Activated gamma-delta T cell (primary cell): ENCODE measurements at regions not wholly inside any gene's neighbourhood (a gene's known extent, or its start where the extent isn't known, plus 50 kb on each side); places are given as distances from the start of the nearest gene placed in this dataset.
"Not testable (repeated sequence)": the region's sequence is repeated elsewhere in the genome, so short reads cannot be mapped to it uniquely, and the experiment has no call there.

ENCODE experiments used
- DNase-seq: peaks from one replicate; lab custom pipeline; 2025; lab: John Stamatoyannopoulos, UW

DNA sequence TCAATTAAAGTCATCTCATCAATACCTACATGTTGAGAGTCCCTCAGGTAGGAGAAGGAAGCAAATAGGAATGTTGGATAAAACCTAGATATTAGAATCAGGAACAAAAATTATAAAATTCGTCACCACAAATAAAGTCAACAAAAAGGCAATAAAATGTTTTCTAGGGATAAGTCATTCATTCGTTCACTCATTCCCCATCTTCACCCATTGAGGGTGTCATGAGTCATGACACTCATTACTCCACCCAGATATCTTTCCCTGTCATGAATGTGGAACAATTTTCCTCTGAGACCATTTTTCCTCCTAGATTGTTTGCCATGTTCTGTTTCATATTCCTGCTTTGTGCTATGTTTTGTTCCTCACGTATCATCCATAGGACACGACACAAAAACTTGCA is 50.9 kb upstream of the OLIG3 start:
- no peak for DNase-seq

- no peak for DNase-seq
Observed at GRCh38 chr6:137547186-137547585, 53.0 kb upstream of the OLIG3 start.

GRCh38 chr6:137547601-137548000 is 53.4 kb upstream of the OLIG3 start:
- no peak for DNase-seq

- DNase-seq = no peak
Observed at GRCh38 chr6:137549106-137549505, 54.9 kb upstream of the OLIG3 start.

DNA sequence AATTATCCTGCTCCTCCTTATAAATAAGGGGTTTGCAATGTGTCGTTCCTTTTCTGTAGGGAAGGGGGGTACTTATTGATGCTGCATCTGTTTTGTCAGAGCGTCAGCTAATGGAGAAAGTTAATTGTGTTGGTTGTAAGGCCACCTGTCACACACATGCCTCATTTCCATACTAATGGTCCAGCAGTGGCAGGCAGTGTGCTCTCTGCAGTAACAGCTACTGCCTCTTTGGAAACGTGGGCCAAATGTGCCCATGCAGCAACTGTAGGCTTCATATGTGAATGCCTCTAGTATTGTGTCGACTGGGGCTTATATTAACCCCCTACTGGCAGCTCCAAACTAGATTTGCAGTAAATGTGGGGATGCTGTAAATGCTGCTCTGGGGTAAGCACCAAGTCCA is 56.3 kb upstream of the OLIG3 start:
- DNase-seq = no peak

DNA sequence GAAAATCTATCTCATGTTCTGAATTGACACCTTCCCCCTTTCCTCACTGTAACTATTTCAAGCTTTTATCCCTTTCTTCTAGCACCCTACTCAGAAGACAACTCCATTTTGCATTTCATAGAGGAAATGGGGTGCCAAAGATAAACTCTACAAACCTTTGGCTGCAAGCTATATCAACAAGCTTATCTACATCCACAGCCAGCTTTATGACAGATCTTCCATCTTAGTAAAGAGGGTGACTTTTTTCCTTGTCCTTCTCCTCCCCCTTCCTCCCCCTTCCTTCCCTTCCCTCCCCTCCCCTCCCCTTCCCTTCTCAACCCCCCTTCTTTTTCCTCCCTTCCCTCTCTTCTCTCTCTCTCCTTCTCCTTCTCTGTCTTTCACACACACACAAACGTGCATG is 58.0 kb upstream of the OLIG3 start:
- no peak for DNase-seq

- DNase-seq = no peak
Observed at GRCh38 chr6:137552809-137553208, 58.6 kb upstream of the OLIG3 start.

- not testable (repeated sequence) for DNase-seq
Observed at GRCh38 chr6:137559521-137560183, 65.5 kb upstream of the OLIG3 start.

GRCh38 chr6:137560184-137560563 is 66.0 kb upstream of the OLIG3 start:
- no peak for DNase-seq

GRCh38 chr6:137568067-137568466 is 73.9 kb upstream of the OLIG3 start:
- no peak for DNase-seq

GRCh38 chr6:137570393-137570792 is 76.2 kb upstream of the OLIG3 start:
- DNase-seq = no peak

DNA sequence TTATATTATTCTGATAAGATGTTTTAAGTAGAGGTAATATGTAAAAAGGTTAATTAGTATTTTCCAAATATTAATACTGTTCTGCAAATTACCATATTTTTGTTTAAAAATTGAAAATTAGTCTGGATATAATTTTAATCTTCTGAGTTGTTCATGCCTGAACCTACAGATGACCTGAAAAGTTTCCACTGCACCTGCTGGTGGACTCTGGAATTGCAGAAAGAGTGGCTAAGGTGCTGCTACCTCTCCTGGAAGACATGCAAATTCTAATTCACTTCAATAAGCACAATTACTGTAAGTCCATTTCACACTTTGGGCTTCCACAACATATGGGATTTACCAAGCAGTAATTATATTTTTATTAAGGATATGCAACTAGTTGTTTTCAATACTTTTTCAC is 77.7 kb upstream of the OLIG3 start:
- DNase-seq = no peak

GRCh38 chr6:137573739-137574138 is 79.5 kb upstream of the OLIG3 start:
- no peak for DNase-seq

- DNase-seq = no peak
Observed at GRCh38 chr6:137579612-137580011, 85.4 kb upstream of the OLIG3 start.

DNA sequence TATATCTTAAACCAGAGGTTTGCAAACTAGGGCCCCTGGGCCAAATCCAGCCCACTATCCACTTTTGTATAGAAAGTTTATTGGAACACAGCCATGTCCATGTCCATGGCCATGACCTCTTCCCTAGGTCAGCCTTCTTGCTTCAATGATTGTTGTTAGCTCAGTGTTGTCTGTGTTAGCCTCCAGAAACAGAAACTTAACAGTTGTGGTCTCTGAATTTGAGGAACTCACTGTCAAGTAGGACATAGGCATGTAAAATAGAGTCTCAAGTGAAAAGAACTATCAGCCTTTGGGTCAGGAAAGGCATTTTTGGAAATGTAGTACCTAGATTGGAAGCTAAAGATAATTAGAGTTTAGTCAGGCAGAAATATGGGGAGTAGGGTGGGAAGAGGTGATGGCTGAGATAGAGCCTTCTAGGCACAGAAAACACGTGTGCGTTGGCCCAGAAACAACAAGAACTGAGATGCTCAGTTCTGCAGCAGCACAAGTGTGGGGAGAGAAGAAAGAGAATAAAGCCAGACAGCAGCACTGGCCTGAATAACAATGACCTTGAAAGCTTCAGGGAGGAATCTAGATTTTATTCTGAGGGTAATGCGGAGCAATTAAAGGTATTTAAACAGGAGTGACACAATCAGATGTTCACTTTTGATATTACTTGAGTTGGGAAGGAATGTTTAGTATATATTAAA is 87.0 kb upstream of the OLIG3 start:
- no peak for DNase-seq

- not testable (repeated sequence) for DNase-seq
Observed at GRCh38 chr6:137583519-137583918, 89.3 kb upstream of the OLIG3 start.

- DNase-seq = no peak
Observed at GRCh38 chr6:137588472-137588871, 94.3 kb upstream of the OLIG3 start.

DNA sequence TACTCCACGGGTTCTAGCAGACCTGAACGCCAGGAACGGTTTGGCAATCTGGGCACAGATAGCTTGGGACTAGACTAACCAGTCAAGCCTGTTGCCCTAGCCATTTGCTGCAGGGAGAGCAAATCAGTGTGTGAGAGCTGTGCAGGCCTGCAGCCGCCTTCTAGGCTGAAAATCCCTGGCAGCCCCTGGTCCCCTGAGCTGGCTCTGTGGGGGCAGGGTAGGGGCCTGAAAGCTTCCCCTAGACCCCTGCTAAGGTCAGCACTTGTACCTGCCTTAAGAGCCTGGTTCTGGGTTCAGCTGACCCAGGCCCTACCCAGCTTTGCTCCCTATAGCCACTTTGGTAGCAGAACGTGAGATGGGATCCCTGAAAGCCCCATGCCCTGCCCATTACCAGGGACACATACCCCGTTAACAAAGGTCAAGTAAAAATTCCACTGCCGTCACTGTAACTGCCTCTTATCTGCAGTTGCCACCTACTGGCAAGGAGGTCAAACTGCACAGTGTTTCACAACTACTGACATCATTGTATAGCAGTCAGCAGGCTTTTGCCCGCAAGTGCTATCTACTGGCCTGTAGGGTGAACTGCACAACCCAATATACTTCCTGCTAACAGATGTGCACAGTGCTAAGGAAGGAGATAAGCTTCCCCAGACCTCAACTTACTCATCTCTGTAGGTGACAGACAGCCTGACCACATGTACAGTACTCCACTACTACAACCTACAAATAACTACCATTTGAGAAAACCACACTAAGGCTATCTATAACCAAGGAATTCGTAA is 95.1 kb upstream of the OLIG3 start:
- DNase-seq = no peak

GRCh38 chr6:137590684-137591083 is 96.5 kb upstream of the OLIG3 start:
- no peak for DNase-seq

DNA sequence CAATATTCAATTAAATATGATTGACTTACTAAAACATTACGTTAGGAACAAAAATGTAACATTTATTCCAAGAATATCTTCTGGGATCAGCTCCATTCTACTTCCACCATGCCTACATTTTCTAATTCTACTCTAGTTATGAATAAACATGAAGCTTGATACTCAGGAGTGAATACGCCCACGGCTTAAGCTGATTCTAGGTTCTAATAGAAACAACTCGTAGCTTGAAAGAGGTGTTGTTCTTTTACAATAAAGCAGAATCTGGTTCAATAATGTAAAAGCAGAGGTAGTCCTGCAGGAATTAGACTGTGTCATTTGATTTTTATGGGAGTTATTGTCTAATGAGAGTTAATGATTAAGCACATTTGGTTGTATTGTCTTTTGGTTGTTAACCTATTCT is 107.3 kb upstream of the OLIG3 start:
- DNase-seq = no peak

DNA sequence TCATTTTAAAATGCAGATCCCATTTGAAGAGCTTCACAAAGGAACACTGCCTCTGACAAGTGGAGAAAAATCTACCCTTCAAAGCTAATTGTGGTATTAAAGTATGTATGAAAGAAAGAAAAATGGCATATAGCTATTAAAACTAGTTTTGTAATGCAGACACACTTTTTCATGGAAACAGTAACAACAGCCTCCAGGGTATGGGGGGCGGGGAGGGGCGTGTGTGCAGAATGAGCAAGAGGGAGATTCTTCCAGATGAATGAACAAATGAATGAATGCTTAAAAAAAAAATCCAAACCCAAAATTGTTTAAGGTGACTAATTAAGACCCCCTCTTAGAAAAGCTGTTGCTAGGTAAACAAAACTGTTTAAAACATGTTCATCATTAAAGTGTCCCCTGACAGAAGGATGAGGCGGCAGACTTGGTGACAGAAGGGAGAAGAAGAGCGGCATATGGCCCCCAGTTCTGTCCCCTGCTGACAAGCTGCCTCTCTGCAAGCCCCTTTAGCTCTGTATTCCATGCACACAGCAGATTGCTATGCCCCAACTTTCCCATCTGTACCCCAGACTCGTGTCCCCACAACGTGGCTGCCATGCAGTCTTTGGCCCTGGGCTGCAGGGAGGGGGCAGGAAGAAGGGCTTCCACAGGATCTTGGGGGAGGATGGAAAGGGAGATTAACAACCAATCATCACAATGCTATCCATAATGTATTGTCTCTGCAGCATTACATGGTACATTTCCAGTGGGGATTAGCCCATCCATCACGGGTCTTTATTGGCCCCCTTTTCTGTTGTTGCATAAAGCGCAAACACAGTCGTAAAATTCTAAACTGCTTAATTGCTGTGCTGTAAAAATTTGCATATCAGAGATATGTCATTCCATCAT is 108.4 kb upstream of the OLIG3 start:
- DNase-seq = no peak

- no peak for DNase-seq
Observed at GRCh38 chr6:137610702-137611101, 116.5 kb upstream of the OLIG3 start.
